K562 (cell line): ENCODE measurements at regions not wholly inside any gene's neighbourhood (a gene's known extent, or its start where the extent isn't known, plus 50 kb on each side); places are given as distances from the start of the nearest gene placed in this dataset.

ENCODE experiments used
- BHLHE40 ChIP-seq: IDR thresholded peaks from 2 replicates; pipeline ENCODE4 v1.6.1; 2011; ENCODE audit warnings: low read length, improper control_type of control experiment
- BRCA1 ChIP-seq, 2 experiments: fragments of 450-650 bp in 1 of 2; sonication (generic) in 1 of 2; formaldehyde crosslinking in 1 of 2; IDR thresholded peaks; 2 replicates each; pipeline versions ENCODE4 v1.5.0 to v1.6.1; 2017 to 2020; ENCODE audit warnings: mild to moderate bottlenecking in 1 of 2, missing genetic modification reagents in 1 of 2
- CBFA2T2 ChIP-seq: fragments of 450-650 bp; conservative IDR thresholded peaks from 2 replicates; pipeline ENCODE4 v1.6.1; 2017; ENCODE audit warnings: mild to moderate bottlenecking
- CHD1 ChIP-seq: fragments of 200-600 bp; sonication (generic); IDR thresholded peaks from one replicate; pipeline ENCODE4 v1.6.1; 2012; ENCODE audit warnings: mild to moderate bottlenecking, moderate library complexity, low read length, inconsistent platforms
- GTF2F1 ChIP-seq: IDR thresholded peaks from 2 replicates; pipeline ENCODE4 v1.6.1; 2011; ENCODE audit warnings: low read depth, low read length, improper control_type of control experiment
- HEY1 ChIP-seq: fragments of 250-450 bp; sonication (Bioruptor Pico); IDR thresholded peaks from 2 replicates; pipeline ENCODE4 v1.5.0; 2020; ENCODE audit warnings: mild to moderate bottlenecking, moderate library complexity, borderline replicate concordance
- HIVEP1 ChIP-seq: fragments of 250-450 bp; sonication (Bioruptor Pico); IDR thresholded peaks from 2 replicates; pipeline ENCODE4 v1.4.0; 2020; ENCODE audit warnings: mild to moderate bottlenecking
- NCOA6 ChIP-seq: fragments of 450-650 bp; IDR thresholded peaks from 2 replicates; pipeline ENCODE4 v1.6.1; 2017; ENCODE audit warnings: mild to moderate bottlenecking
- PML ChIP-seq: IDR thresholded peaks from 2 replicates; pipeline ENCODE4 v1.6.1; 2012; ENCODE audit warnings: low read length, inconsistent platforms
- SOX6 ChIP-seq: fragments of 450-650 bp; IDR thresholded peaks from 2 replicates; pipeline ENCODE4 v1.6.1; 2014; ENCODE audit warnings: mild to moderate bottlenecking
- SUPT5H ChIP-seq: fragments of 450-650 bp; IDR thresholded peaks from 2 replicates; pipeline ENCODE4 v1.6.1; 2016
- ZFP1 ChIP-seq: fragments of 450-650 bp; formaldehyde crosslinking; IDR thresholded peaks from 2 replicates; pipeline ENCODE4 v1.4.0; 2020; ENCODE audit warnings: mild to moderate bottlenecking, mixed read lengths
- ZNF766 ChIP-seq: fragments of 200-800 bp; sonication (Bioruptor generic); conservative IDR thresholded peaks from 2 replicates; pipeline ENCODE4 v1.6.1; 2016; ENCODE audit warnings: missing genetic modification characterization, missing compliant biosample characterization
- TF ChIP-seq, protein P1 (sequence below): fragments of 450-650 bp; IDR thresholded peaks from 2 replicates; pipeline ENCODE4 v1.6.1; 2016; ENCODE audit warnings: mild to moderate bottlenecking
- TF ChIP-seq, protein P2 (sequence below): fragments of 250-450 bp; sonication (Bioruptor Pico); IDR thresholded peaks from 2 replicates; pipeline ENCODE4 v1.5.0; 2020; ENCODE audit warnings: mild to moderate bottlenecking
- TF ChIP-seq, protein P3 (sequence below), 2 experiments: fragments of 450-650 bp in 1 of 2; sonication (generic) in 1 of 2; formaldehyde crosslinking in 1 of 2; IDR thresholded peaks in 1 of 2; conservative IDR thresholded peaks in 1 of 2; 2 replicates each; pipeline versions ENCODE4 v1.6.1 to v1.8.1; 2016 to 2023; ENCODE audit warnings: mild to moderate bottlenecking in 2 of 2, moderate library complexity in 2 of 2, inconsistent platforms in 1 of 2, missing genetic modification reagents in 1 of 2
- TF ChIP-seq, protein P4 (sequence below): fragments of 250-450 bp; sonication (Bioruptor Pico); IDR thresholded peaks from 2 replicates; pipeline ENCODE4 v1.5.0; 2021
- TF ChIP-seq, protein P5 (sequence below): IDR thresholded peaks from 3 replicates; pipeline ENCODE4 v1.6.1; 2011; ENCODE audit warnings: borderline replicate concordance, mild to moderate bottlenecking, moderate library complexity; ENCODE audit not compliant: insufficient read length; ENCODE audit errors: extremely low read depth

DNA sequence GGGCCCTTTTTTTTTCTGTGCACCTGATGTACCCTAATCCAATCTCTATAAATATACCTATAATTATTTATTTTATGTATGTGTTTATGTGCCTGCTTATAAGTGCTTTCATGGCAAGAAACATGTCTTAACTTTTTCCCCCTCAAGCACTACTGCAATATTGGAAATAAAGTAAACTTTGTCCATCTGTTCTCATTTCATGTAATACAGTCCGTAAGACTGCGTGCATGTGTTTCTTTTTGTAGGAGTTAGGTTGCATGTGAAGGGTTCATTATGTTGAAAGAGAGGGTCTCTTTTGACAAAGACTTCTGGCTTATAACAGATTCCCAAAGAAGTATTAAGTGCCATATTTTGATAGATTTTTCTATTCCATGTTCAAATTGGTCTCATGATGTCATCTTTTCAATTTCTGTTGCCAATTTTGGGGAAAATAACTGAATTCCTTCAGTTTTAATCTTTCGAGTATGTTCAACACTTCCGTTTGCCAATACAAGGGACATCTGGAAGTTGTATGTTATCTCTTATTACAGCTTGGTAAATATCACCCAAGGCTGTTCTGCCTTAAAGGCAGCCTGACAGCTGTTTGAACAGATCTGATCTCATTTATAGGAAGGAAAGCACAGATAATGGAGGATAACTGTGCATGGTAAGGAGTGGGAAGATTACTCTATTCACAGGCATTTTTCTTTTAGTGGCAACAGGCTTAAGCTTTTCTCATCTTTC, 273.1 kb upstream of the SGO1 start (continued):
- TF ChIP-seq, protein P1, sequence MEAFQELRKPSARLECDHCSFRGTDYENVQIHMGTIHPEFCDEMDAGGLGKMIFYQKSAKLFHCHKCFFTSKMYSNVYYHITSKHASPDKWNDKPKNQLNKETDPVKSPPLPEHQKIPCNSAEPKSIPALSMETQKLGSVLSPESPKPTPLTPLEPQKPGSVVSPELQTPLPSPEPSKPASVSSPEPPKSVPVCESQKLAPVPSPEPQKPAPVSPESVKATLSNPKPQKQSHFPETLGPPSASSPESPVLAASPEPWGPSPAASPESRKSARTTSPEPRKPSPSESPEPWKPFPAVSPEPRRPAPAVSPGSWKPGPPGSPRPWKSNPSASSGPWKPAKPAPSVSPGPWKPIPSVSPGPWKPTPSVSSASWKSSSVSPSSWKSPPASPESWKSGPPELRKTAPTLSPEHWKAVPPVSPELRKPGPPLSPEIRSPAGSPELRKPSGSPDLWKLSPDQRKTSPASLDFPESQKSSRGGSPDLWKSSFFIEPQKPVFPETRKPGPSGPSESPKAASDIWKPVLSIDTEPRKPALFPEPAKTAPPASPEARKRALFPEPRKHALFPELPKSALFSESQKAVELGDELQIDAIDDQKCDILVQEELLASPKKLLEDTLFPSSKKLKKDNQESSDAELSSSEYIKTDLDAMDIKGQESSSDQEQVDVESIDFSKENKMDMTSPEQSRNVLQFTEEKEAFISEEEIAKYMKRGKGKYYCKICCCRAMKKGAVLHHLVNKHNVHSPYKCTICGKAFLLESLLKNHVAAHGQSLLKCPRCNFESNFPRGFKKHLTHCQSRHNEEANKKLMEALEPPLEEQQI, result no peak
- TF ChIP-seq CBFA2T2, result peak; percentile 72
- no peak for TF ChIP-seq CHD1
- TF ChIP-seq GTF2F1, result no peak
- no peak for TF ChIP-seq ZNF766 (CRISPR knock-in tag)
- TF ChIP-seq NCOA6, result no peak
- TF ChIP-seq, protein P2, sequence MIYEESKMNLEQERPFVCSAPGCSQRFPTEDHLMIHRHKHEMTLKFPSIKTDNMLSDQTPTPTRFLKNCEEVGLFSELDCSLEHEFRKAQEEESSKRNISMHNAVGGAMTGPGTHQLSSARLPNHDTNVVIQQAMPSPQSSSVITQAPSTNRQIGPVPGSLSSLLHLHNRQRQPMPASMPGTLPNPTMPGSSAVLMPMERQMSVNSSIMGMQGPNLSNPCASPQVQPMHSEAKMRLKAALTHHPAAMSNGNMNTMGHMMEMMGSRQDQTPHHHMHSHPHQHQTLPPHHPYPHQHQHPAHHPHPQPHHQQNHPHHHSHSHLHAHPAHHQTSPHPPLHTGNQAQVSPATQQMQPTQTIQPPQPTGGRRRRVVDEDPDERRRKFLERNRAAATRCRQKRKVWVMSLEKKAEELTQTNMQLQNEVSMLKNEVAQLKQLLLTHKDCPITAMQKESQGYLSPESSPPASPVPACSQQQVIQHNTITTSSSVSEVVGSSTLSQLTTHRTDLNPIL (CRISPR knock-in tag), result no peak
- TF ChIP-seq, protein P3, sequence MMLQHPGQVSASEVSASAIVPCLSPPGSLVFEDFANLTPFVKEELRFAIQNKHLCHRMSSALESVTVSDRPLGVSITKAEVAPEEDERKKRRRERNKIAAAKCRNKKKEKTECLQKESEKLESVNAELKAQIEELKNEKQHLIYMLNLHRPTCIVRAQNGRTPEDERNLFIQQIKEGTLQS (IDR thresholded peaks at IDR 0.05), result no peak
- TF ChIP-seq, protein P3 (CRISPR knock-in tag; conservative IDR thresholded peaks at IDR 0.05), result no peak
- no peak for TF ChIP-seq BHLHE40
- no peak for TF ChIP-seq SUPT5H
- no peak for TF ChIP-seq HIVEP1 (CRISPR knock-in tag)
- TF ChIP-seq, protein P4, sequence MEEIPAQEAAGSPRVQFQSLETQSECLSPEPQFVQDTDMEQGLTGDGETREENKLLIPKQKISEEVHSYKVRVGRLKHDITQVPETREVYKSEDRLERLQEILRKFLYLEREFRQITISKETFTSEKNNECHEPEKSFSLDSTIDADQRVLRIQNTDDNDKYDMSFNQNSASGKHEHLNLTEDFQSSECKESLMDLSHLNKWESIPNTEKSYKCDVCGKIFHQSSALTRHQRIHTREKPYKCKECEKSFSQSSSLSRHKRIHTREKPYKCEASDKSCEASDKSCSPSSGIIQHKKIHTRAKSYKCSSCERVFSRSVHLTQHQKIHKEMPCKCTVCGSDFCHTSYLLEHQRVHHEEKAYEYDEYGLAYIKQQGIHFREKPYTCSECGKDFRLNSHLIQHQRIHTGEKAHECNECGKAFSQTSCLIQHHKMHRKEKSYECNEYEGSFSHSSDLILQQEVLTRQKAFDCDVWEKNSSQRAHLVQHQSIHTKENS (CRISPR knock-in tag), result no peak
- no peak for TF ChIP-seq BRCA1 (IDR thresholded peaks at IDR 0.05)
- TF ChIP-seq BRCA1 (CRISPR knock-in tag; IDR thresholded peaks at IDR 0.05), result no peak
- TF ChIP-seq ZFP1 (CRISPR knock-in tag), result no peak
- peak; percentile 77; the same call in 1 of the 2 replicates for TF ChIP-seq PML
- 0 out of 2 replicates have a peak, but pooled peaks have one; percentile 19 for TF ChIP-seq SOX6
- TF ChIP-seq HEY1 (CRISPR knock-in tag), result no peak
- TF ChIP-seq, protein P5, sequence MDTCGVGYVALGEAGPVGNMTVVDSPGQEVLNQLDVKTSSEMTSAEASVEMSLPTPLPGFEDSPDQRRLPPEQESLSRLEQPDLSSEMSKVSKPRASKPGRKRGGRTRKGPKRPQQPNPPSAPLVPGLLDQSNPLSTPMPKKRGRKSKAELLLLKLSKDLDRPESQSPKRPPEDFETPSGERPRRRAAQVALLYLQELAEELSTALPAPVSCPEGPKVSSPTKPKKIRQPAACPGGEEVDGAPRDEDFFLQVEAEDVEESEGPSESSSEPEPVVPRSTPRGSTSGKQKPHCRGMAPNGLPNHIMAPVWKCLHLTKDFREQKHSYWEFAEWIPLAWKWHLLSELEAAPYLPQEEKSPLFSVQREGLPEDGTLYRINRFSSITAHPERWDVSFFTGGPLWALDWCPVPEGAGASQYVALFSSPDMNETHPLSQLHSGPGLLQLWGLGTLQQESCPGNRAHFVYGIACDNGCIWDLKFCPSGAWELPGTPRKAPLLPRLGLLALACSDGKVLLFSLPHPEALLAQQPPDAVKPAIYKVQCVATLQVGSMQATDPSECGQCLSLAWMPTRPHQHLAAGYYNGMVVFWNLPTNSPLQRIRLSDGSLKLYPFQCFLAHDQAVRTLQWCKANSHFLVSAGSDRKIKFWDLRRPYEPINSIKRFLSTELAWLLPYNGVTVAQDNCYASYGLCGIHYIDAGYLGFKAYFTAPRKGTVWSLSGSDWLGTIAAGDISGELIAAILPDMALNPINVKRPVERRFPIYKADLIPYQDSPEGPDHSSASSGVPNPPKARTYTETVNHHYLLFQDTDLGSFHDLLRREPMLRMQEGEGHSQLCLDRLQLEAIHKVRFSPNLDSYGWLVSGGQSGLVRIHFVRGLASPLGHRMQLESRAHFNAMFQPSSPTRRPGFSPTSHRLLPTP, result no peak
